HG03354 (cell line): ENCODE measurements at regions not wholly inside any gene's neighbourhood (a gene's known extent, or its start where the extent isn't known, plus 50 kb on each side); places are given as distances from the start of the nearest gene placed in this dataset.

Experiments used
- ATAC-seq: cut with Tn5 transposase; IDR thresholded peaks from one replicate; pipeline ENCODE4 v1.9.1; 2021; ENCODE audit warnings: mild to moderate bottlenecking; ENCODE audit not compliant: unreplicated experiment, poor library complexity, severe bottlenecking

DNA sequence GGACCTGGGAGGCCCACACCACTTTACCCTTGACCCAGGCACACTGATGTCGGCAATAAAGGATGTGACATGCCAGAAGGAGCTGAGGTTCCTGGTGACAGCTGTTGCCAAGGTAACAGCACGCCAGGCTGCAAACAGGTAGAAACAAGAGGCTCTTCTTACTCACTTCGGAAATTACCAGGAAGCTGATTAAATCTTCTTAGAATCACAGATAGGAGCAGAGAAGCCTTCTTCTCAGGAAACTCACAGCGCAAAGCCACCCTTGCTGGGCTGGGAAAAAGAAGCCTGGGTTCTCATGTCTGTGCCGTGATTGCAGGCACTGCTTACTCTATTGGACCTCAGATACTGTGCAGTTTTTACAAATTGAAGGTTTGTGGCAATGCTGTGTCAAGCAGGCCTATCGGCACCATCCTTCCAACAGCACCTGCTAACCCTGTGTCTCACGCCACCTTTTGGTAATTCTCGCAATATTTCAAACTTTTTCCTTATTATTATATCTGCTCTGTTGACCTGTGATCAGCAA is 61.0 kb upstream of the TAF1B start:
- ATAC-seq = no peak

GRCh38 chr2:9789371-9789770 is 53.9 kb upstream of the TAF1B start:
- ATAC-seq = no peak

DNA sequence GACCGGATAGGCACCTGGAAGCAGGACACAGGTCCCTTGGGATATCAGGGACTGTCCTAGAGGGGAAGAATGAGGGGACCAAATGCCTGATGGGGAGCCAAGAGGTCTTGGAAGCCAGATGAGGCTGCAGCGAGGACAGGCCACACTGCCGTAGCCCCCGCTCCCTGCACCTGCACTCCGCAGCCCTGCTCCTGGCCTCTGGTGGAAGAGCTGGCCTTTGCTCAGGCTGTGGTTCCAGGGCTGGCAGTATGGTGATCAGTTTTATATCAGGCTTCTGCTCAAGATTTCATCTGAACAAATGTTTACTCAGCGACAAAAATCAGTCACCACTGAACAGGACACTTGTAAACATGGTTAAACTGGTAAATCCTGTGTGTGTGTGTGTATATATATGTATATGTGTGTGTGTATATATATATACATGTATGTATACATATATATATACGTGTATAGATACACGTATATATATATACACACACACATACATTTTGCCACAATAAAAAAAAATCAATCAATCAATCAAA is 52.5 kb upstream of the TAF1B start:
- ATAC-seq = no peak

DNA sequence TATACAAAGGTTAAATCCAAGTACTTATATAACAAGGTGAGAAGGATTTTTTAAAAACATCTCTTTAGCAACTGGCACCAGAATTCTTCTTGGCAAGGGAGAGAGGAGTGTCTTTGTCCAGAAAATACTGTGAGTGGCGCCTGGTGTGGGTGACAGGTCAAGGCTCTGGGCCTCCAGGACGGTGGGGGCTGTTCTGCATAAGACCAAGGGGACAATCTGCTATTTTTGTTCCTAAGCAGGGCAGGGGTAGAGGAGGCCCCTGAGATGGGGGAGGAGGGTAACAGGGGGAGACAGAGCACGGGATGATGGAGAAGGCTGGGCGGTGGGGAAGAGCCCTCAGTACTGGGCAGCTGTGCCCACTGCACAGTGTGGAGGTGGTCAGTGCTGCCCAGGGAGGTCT is 51.6 kb upstream of the TAF1B start:
- no peak for ATAC-seq

- ATAC-seq = no peak
These were observed 49.9 kb upstream of the TAF1B start for GRCh38 chr2:9793156-9793917.
